GM18502 (cell line): ENCODE measurements at regions not wholly inside any gene's neighbourhood (a gene's known extent, or its start where the extent isn't known, plus 50 kb on each side); places are given as distances from the start of the nearest gene placed in this dataset.

Experiments used
- ATAC-seq: cut with Tn5 transposase; IDR thresholded peaks from one replicate; pipeline ENCODE4 v1.9.1; 2021; ENCODE audit warnings: mild to moderate bottlenecking; ENCODE audit not compliant: unreplicated experiment, poor library complexity

DNA sequence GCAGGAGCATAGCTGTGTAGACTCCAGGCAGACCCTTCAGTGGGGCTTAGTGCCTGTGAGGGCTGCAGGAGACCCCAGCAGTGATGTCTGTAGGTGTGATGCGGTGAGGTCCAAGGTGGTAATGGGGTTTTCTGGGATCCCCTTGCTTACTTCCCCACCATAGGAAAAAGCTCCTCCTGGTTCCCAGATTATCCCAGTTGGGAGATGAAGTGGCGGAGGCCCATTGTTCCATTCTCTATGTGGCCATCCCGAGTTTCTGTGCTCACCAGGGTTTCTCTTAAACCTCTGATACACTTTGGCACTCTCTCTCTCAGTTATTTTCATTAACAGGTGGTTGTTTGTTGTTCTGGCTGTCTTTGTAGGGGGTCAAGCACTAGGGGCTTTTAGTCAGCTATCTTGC is 146.7 kb upstream of the IGF1R start:
- no peak for ATAC-seq

- ATAC-seq, result no peak
Measured at GRCh38 chr15:98503970-98504369, 144.4 kb upstream of the IGF1R start.

DNA sequence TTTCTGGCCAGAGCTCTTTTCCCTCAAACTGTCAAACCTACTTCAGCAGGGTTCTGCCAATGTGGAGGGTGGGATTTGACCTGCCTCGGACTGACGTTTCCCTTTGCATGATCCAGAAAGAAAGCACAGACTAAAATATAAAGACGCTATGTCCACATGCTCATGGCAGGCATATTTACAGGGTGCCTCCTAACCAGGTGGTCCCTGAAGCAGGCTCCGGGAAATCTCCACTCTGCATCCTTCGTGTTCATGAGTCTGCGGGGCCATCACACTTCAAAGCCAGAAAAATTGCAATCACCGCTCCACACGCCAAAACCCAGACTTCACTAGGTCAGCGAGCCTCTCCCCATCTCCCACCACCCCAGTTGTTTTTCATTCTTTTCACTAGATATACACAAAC is 143.3 kb upstream of the IGF1R start:
- ATAC-seq, result no peak

DNA sequence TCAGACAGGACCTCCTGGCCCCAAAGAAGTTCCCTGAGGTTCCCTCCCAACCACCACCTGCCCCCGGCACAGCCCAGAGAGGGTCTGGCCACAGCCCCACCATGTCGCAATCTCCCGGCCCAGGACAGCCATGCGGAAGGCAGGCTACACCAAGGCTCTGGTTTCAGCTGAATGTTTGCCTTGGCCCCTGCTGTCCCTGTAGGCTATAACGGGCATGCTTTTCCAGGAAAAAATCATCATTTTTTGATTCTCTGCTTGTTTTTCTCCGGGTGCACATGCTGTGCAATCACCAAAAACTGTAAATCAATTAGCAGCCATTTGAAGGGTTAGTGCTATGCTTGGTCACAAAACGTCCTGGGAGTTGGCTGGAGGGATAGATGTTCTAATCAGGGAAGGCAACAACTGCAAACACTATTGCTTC is 142.7 kb upstream of the IGF1R start:
- no peak for ATAC-seq

DNA sequence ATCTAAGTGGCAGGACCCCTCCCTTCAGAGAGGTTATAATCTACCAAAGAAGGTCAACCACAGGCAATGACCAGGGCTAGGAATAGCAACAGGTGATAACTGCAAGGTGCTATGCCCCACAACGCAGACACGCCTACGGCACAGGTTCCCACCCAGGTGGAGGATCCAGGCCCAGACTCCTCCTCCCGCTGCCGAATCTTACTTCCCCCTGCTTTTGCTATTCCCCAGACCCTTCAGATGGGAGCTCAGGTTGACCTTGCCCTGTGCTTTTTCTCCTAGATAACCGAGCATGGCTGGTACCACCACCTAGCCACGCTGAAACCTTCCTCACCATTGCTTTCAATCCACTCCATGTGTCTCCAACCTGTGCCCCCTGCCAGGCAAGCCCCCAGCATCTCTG is 142.2 kb upstream of the IGF1R start:
- no peak for ATAC-seq

GRCh38 chr15:98506711-98507110 is 141.6 kb upstream of the IGF1R start:
- no peak for ATAC-seq

- ATAC-seq, result no peak
Measured at GRCh38 chr15:98513428-98513986, 134.8 kb upstream of the IGF1R start.

- ATAC-seq, result no peak
Measured at GRCh38 chr15:98514034-98514622, 134.2 kb upstream of the IGF1R start.

GRCh38 chr15:98518823-98519561 is 129.3 kb upstream of the IGF1R start:
- peak; percentile 96 for ATAC-seq

GRCh38 chr15:98519767-98520550 is 128.4 kb upstream of the IGF1R start:
- ATAC-seq, result no peak

DNA sequence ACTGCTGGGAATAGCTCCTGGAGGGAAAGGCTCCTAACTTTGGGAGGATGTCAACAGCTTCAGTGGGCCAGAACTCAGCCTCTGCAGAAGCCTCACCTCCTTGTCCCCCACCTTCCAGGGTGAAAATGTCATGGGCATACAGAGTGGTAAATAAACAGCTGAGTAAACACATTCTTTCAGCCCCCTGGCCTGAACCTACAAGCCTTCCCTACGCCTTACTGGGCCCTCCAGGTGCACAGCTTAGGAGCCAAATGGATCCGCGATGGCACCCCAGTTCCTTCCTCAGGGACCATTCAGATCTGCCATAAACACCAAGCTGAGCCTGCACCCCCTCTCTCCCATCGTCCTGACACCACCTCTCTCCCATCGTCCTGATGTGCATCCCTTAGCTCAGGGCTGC is 126.2 kb upstream of the IGF1R start:
- ATAC-seq, result no peak

- ATAC-seq, result no peak
Measured at GRCh38 chr15:98523912-98524662, 124.3 kb upstream of the IGF1R start.

DNA sequence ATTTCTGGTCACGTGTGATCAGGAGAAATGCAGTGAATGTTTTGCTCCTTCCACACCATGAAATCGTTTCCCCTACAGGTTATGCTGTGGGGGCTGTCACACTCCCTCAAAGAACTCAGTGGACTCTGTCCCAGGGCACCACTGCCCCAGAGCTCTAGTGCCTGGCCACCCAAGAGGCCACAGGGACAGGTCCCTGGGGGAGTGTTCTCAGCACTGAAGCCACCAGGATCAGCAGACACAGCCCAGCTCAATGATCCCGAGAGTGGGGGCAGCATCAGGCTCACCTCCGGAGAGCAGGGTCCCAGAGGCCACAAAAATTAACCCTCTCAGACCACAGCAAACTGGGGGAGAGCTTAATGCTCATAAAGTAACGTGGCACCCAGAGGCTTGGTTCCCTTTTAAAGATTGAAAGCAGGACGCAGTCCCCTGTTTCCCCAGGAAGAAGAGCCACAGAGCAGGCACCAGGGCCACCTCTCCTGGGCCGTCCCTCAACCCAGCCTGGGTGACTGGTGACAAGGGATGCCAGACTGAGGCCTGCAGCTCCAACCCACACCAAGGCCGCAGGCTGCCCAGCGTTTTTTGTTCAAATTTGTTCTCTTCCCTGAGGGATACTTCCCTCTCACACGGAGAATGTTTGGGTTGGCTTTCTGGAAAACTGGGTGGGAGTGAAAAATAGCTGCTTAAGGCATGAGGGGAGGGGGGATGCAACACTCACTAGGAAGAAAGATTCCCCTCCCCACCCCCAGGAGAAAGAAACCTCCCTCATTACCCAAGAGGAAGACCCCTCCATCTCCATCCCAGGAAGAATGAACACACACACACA is 123.3 kb upstream of the IGF1R start:
- ATAC-seq, result no peak

DNA sequence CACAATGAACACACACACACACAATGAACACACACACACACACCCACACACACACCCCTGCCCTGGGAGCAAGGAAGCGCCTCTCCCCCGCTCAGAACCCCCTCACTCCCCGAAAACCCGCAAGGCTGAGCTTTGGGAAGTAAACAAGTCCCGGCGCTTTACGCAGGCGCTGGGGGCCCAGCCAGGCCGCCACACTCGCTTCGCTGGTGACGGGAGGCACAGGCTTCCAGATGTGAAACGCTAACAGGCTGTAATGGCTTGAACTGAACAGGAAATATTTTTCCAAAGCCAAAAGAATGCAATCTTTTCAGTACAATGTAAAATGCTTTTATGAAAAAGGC is 122.7 kb upstream of the IGF1R start:
- no peak for ATAC-seq

DNA sequence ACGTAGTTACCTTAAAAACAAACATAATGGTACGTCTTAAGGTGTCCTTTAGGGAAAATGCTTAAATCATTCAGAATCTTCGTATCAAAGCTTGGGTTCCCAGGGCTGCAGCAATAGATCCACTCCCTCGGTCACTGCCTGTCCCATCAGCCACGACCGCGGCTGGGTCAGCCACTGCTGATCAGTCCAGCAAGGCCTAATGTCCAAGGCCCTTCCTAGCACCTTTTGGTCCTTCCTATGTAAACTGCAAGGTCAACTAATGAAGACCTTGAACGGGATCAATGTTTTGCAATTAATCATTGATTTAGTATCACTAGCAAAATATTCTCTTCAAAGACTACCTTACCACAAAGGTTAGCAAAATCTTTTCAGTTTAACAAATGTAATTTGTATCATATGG is 122.2 kb upstream of the IGF1R start:
- no peak for ATAC-seq

- ATAC-seq, result no peak
Measured at GRCh38 chr15:98528046-98528725, 120.2 kb upstream of the IGF1R start.

DNA sequence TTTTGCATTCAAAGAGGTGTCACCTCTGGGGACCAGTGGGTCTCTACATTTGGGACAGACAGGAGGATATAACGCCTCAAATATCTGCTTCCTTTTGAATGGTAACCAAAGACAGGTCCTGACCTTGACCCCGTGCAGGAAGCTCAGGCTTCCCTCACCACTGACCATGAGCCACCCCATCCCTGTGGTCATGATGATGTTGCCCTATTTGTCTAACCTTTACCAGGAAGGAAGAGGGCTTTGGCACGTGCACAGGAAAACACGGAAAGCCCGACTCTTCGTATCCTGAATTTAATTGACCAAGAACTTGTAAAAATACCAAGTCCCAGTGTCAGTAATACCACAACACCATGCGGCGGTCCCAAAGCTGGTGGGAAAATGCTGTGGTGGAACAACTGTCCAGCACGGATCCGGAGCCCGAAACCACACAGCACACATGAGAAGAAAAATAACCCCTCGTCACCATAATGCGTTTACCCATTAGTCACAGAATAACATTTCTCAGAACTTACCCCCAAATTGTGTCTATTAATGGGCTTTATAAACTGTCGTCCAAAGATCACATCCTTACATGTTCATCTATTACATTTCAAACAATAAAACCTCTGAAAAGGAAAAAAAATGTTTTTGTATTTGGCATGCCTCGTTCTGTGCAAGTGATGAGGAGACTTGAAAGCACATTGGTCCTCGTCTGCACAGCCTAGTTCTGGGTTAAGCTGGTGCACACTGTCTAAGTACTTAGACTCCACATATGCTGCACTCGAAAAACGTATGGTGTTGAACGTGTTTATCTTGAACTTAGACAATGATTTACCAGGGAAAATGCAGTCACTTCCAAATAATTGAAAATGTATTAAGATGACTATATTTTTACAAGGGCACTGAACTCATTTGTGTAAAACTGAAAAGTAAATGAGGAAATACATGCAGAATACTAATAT is 118.9 kb upstream of the IGF1R start:
- ATAC-seq, result no peak

GRCh38 chr15:98530570-98530969 is 117.8 kb upstream of the IGF1R start:
- ATAC-seq, result no peak
